SK-N-SH (cell line): ENCODE measurements at regions not wholly inside any gene's neighbourhood (a gene's known extent, or its start where the extent isn't known, plus 50 kb on each side); places are given as distances from the start of the nearest gene placed in this dataset.

Experiments used
- GABPA ChIP-seq: IDR thresholded peaks from 2 replicates; pipeline ENCODE4 v1.4.0; 2012; ENCODE audit warnings: low read depth, mild to moderate bottlenecking
- MAX ChIP-seq: IDR thresholded peaks from 2 replicates; pipeline ENCODE4 v1.4.0; 2012; ENCODE audit warnings: low read depth
- SIN3A ChIP-seq: IDR thresholded peaks from 2 replicates; pipeline ENCODE4 v1.6.1; 2012; ENCODE audit warnings: low read depth, mild to moderate bottlenecking, low read length, moderate library complexity, borderline replicate concordance
- TF ChIP-seq, protein P1 (sequence below): fragments of 200-600 bp; sonication (generic); IDR thresholded peaks from 2 replicates; pipeline ENCODE4 v1.6.1; 2017; ENCODE audit warnings: antibody characterized with exemption, mild to moderate bottlenecking, moderate library complexity
- TF ChIP-seq, protein P2 (sequence below): IDR thresholded peaks from 2 replicates; pipeline ENCODE4 v1.4.0; 2012; ENCODE audit warnings: low read depth, borderline replicate concordance

- TF ChIP-seq, protein P1, sequence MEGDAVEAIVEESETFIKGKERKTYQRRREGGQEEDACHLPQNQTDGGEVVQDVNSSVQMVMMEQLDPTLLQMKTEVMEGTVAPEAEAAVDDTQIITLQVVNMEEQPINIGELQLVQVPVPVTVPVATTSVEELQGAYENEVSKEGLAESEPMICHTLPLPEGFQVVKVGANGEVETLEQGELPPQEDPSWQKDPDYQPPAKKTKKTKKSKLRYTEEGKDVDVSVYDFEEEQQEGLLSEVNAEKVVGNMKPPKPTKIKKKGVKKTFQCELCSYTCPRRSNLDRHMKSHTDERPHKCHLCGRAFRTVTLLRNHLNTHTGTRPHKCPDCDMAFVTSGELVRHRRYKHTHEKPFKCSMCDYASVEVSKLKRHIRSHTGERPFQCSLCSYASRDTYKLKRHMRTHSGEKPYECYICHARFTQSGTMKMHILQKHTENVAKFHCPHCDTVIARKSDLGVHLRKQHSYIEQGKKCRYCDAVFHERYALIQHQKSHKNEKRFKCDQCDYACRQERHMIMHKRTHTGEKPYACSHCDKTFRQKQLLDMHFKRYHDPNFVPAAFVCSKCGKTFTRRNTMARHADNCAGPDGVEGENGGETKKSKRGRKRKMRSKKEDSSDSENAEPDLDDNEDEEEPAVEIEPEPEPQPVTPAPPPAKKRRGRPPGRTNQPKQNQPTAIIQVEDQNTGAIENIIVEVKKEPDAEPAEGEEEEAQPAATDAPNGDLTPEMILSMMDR: no peak
- TF ChIP-seq, protein P2, sequence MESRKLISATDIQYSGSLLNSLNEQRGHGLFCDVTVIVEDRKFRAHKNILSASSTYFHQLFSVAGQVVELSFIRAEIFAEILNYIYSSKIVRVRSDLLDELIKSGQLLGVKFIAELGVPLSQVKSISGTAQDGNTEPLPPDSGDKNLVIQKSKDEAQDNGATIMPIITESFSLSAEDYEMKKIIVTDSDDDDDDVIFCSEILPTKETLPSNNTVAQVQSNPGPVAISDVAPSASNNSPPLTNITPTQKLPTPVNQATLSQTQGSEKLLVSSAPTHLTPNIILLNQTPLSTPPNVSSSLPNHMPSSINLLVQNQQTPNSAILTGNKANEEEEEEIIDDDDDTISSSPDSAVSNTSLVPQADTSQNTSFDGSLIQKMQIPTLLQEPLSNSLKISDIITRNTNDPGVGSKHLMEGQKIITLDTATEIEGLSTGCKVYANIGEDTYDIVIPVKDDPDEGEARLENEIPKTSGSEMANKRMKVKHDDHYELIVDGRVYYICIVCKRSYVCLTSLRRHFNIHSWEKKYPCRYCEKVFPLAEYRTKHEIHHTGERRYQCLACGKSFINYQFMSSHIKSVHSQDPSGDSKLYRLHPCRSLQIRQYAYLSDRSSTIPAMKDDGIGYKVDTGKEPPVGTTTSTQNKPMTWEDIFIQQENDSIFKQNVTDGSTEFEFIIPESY: no peak
- TF ChIP-seq SIN3A (no peak), MAX (no peak), GABPA (no peak)
Measured at GRCh38 chrX:118220509-118220908, 103.9 kb upstream of the KLHL13 start.
